Stimulated activated effector memory CD8-positive, alpha-beta T cell treated with anti-CD3 and anti-CD28 coated beads, Interleukin-12 subunit alpha, Interleukin-12 subunit beta, amount 100 ng/mL, for 72 hours (primary cell): ENCODE measurements at regions not wholly inside any gene's neighbourhood (a gene's known extent, or its start where the extent isn't known, plus 50 kb on each side); places are given as distances from the start of the nearest gene placed in this dataset.
"Not testable (repeated sequence)": the region's sequence is repeated elsewhere in the genome, so short reads cannot be mapped to it uniquely, and the experiment has no call there.

ENCODE experiments used
- ATAC-seq: fragments of 150-1000 bp; cut with Tn5 transposase; 2 replicates; pipeline ENCODE4 v1.10.0; 2021
- DNase-seq, 2 donors: peaks; one replicate each; pipeline ENCODE4 v3.0.0; 2021 to 2022; ENCODE audit warnings: low spot score in 2 of 2
- H3K27ac Mint-ChIP-seq: one replicate; pipeline ENCODE4 v1.8.0; 2022; ENCODE audit warnings: mild to moderate bottlenecking, mixed read lengths
- H3K36me3 Mint-ChIP-seq: one replicate; pipeline ENCODE4 v1.8.0; 2022; ENCODE audit warnings: mild to moderate bottlenecking, mixed read lengths
- H3K4me1 Mint-ChIP-seq: one replicate; pipeline ENCODE4 v1.8.0; 2022; ENCODE audit warnings: mixed read lengths
- H3K4me3 Mint-ChIP-seq: one replicate; pipeline ENCODE4 v1.8.0; 2022; ENCODE audit warnings: mild to moderate bottlenecking, mixed read lengths
- H3K9me3 Mint-ChIP-seq: one replicate; pipeline ENCODE4 v1.8.0; 2022; ENCODE audit warnings: mixed read lengths

DNA sequence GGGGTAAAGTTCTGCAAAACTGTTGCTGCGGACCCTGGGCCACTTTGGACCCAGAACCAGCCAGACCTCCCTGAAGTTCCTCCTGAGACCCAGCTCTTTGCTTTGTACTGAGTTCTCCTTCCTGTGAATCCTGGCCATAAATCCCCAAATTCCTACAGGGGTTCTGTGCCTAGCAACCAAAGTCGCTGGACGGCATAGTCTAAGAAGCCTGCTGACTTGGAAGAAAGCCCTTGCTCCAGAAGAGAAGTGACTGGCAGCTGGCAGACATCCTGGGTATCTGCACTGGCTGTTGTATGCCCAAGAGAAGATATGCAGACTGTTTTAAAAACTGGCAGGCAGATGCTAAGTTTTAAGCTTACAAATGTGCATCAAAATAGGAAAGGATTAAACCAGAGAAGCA lies 99.9 kb upstream of the SLC24A4 start:
- peaks cover 12% of the 10 kb centered on the region for H3K4me1 Mint-ChIP-seq
- no peak overlapping the region for H3K4me3 Mint-ChIP-seq
- no peak for DNase-seq
- H3K36me3 Mint-ChIP-seq, result no peaks in the 10 kb centered on the region
- no peaks in the 10 kb centered on the region for H3K9me3 Mint-ChIP-seq
- no peak for ATAC-seq
- no peak overlapping the region for H3K27ac Mint-ChIP-seq

DNA sequence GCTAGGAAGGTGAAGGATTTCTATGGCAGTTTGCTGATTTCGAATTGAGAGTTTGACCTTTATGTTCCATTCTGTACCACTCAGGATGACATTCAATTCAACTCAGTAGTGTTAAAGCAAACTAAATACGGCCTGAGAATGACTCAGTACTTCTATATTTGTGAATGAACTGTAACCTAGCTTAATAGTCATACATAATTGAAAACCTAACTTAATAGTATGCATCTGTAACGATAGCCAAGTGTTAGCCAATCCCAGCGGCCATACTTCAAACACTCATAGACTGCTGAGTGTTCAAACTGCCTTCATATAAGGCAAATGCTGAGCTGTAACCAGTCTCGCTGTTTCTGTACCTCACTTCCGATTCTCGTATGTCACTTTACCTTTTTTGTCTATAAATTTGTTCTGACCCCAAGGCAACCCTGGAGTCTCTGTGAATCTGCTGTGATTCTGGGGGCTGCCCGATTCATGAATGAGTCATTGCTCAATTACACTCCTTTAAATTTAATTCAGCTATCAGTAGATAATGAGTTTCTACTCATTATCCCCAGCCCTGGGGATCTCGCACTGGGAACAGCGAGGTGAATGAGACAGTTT lies 98.5 kb upstream of the SLC24A4 start:
- no peaks in the 10 kb centered on the region for H3K9me3 Mint-ChIP-seq
- ATAC-seq (peak; percentile 40), DNase-seq (no peak)
- H3K4me1 Mint-ChIP-seq, result peaks cover 12% of the 10 kb centered on the region
- H3K36me3 Mint-ChIP-seq, result no peaks in the 10 kb centered on the region
- no peak overlapping the region for H3K4me3 Mint-ChIP-seq
- no peak overlapping the region for H3K27ac Mint-ChIP-seq

DNA sequence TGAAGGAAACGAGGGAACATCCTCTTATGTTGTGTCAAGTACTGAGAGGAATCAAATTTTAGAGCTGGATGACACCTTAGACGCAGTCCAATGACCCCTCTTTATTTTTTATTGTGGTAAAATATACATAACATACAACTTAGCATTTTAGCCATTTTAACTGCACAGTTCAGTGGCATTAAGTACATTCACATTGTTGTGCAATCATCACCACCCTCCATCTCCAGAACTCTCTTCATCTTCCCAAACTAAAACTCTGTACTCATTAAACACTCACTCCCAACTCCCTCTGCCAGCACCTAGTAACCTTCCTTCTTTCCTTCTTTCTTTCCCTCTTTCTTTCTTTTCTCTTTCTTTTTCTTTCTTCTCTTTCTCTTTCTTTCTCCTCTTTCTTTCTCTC lies 97.2 kb upstream of the SLC24A4 start:
- ATAC-seq, result no peak
- no peak for DNase-seq
- Mint-ChIP-seq H3K4me3 (no peak overlapping the region), H3K4me1 (peaks cover 12% of the 10 kb centered on the region), H3K27ac (no peak overlapping the region), H3K9me3 (no peaks in the 10 kb centered on the region), H3K36me3 (no peaks in the 10 kb centered on the region)

DNA sequence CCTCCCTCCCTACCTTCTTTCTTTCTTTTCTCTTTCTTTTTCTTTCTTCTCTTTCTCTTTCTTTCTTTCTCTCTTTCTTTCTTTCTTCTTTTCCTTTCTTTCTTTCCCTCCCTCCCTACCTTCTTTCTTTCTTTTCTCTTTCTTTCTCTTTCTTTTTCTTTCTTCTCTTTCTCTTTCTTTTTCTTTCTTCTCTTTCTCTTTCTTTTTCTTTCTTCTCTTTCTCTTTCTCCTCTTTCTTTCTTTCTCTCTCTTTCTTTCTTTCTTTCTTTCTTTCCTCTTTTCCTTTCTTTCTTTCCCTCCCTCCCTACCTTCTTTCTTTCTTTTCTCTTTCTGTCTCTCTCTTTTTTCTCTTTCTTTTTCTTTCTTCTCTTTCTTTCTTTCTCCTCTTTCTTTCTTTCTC lies 96.8 kb upstream of the SLC24A4 start:
- H3K9me3 Mint-ChIP-seq, DNase-seq, ATAC-seq, H3K27ac Mint-ChIP-seq, H3K4me3 Mint-ChIP-seq, H3K36me3 Mint-ChIP-seq: not testable (repeated sequence)
- H3K4me1 Mint-ChIP-seq, result peaks cover 12% of the 10 kb centered on the region

DNA sequence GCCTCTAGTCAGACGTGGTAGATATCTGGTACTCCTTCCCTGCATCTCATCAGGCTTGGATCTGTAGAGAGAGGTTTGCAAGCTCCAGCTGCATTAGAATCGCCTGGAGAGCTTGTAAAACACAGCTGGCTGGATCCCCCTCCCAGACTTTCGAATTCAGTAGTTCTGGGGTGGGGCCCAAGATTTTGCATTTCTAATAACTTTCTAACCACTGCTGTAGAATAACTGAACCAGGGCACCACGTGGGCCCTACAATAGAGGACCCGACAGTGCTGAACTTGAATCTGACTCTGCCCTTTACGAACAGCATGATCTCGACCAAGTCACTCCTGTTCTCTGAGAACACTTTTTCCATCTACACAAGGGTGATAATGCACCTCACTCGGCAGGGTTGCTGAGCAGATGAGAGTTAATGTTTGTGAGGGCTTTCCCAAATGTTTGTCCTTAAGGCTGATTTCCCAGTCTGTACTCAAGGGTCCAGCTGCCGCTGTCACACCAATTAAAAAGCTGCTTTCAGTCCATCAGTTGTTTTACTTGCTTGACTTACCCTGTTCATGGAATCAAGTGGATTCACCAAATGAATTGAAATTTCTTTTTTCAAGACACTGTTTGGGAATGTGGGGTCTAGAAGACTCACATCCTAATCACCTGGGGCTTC lies 86.6 kb upstream of the SLC24A4 start:
- Mint-ChIP-seq H3K4me1 (no peaks in the 10 kb centered on the region), H3K27ac (no peak overlapping the region), H3K9me3 (peaks cover 9% of the 10 kb centered on the region), H3K4me3 (no peak overlapping the region), H3K36me3 (no peaks in the 10 kb centered on the region)
- DNase-seq (no peak), ATAC-seq (no peak)

DNA sequence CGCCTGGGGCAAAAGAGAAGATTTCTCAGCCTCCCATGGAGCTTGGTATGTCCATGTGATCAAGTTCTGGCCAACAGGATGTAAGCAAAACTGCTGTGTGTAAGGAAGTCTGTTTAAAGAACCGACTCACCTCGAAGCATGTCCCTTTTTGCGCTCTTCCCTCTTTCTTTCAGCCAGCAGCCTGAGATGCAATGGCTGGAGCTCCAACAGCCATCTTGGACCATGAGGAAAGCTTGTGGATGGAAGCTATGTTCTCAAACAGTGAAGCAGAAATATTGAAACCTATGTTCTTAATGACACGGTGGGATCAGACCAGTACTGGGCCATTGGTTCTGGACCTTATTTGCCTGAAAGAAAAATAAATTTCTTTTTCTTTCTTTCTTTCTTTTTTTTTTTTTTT lies 82.3 kb upstream of the SLC24A4 start:
- H3K27ac Mint-ChIP-seq, result no peak overlapping the region
- DNase-seq (no peak), ATAC-seq (no peak)

DNA sequence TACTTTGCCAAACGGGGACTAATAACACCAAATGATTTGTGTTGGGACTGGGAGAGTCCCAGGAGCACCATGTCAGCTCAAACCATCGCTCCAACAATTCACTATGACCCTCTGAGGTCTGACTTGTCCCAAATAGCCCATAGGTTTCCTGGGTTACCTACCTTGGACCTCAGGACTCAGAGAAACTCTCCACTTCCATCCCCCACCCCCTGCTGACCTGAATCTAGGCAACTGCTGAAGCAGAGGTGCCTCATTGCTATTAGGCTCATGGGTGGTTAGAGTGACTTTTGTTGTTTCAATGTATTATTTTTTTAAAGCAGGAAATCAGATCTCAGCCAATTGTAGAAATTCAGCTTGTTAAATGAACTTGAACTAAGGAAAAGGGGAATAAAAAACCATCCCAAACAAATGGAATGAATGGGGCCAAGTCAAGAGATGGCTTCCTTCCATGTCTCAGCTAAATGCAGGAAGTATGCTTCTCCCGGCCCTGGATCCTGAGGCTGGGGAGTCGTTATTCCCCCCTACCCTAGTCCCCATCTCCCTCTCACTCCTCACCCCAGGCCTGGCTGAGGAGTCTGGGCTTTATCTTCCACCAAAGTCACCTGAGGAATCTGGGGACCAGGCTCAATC lies 80.9 kb upstream of the SLC24A4 start:
- H3K4me3 Mint-ChIP-seq, result no peak overlapping the region
- H3K4me1 Mint-ChIP-seq, result no peaks in the 10 kb centered on the region
- H3K36me3 Mint-ChIP-seq, result no peaks in the 10 kb centered on the region
- ATAC-seq (no peak), DNase-seq (no peak)
- H3K27ac Mint-ChIP-seq, result no peak overlapping the region
- H3K9me3 Mint-ChIP-seq, result peaks cover 12% of the 10 kb centered on the region

More for the DNA sequence above, 82.3 kb upstream of the SLC24A4 start:
- no peaks in the 10 kb centered on the region for H3K36me3 Mint-ChIP-seq
- H3K4me3 Mint-ChIP-seq, result no peak overlapping the region
- H3K9me3 Mint-ChIP-seq, result peaks cover 8% of the 10 kb centered on the region
- H3K4me1 Mint-ChIP-seq, result no peaks in the 10 kb centered on the region

DNA sequence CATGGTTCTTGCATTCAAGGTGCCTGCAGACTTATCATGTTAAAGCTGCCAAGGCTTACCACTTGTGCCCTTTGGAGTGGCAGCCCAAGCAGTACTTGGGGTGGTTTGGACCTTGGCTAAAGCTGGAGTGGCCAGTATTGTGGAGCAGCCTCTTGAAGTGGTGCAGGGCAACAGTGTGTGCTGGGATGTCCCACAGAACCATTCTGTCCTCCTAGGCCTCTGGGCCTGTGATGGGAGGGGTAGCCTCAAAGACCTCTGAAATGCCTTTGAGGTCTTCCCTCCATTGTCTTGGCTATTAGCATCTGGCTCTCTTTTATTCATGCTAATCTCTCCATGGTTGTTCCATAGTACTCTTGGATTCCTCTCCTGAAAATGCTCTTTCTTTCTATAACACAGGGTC lies 78.2 kb upstream of the SLC24A4 start:
- Mint-ChIP-seq H3K4me3 (no peak overlapping the region), H3K27ac (no peak overlapping the region), H3K9me3 (peaks cover 12% of the 10 kb centered on the region), H3K4me1 (no peaks in the 10 kb centered on the region), H3K36me3 (no peaks in the 10 kb centered on the region)
- ATAC-seq, result no peak
- DNase-seq, result no peak

DNA sequence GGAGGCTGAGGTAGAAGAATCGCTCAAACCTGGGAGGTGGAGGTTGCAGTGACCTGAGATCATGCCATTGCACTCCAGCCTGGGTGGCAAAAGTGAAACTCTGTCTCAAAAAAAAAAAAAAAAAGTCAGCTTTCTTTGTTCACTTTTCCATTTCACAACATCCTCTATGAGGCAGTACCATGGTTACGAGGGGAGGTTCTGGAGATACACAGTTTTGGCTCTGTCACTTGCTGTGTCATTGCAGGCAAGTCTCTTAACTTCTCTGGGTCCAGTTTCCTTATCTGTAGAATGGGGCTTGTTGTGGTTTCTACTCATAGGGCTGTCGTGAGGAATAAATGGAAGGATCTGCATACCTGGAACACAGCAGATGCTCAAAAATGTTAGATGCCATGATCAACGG lies 75.6 kb upstream of the SLC24A4 start:
- Mint-ChIP-seq H3K4me3 (no peak overlapping the region), H3K9me3 (peaks cover 12% of the 10 kb centered on the region), H3K4me1 (no peaks in the 10 kb centered on the region), H3K36me3 (no peaks in the 10 kb centered on the region), H3K27ac (no peak overlapping the region)
- no peak for DNase-seq
- ATAC-seq, result no peak

DNA sequence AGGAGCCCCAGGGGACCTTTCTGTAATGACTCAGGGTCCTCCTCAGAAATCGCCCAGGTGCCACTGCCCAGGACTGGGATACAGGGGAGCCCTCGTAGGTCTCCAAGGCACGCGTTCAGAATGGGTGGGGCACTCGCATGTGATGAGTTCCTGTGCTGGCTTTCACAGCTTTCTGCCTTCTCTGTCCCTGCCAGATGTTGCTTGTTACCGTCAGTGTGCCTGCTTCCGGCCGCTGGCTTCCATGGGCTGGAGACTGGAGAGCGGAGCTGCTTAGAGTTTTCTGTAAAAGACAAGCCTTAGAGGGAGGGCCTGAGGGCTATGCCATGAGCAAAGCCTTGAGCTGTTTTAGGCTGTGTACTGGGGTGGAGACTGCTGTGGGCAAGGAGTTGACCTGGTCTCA lies 75.0 kb upstream of the SLC24A4 start:
- ATAC-seq, result no peak
- Mint-ChIP-seq H3K4me1 (no peaks in the 10 kb centered on the region), H3K9me3 (peaks cover 12% of the 10 kb centered on the region), H3K4me3 (no peak overlapping the region), H3K36me3 (no peaks in the 10 kb centered on the region), H3K27ac (no peak overlapping the region)
- DNase-seq, result no peak

DNA sequence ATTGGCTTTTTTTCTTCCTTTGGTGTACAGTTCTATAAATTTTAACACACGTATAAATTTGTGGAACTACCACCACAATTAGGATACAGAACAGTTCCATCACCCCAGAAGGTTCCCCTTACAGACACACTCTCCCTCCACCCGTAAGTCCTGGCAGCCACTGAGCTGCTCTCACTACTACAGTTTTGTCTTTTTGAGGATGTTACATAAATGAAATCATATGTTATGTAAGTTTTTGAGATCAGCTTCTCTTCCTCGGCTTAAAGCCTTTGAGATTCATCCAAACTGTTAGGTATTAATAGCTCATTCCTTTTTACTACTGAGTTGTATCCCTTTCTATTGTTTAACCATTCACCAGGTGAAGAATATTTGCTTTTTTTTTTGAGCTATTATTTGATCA lies 74.3 kb upstream of the SLC24A4 start:
- ATAC-seq (no peak), DNase-seq (no peak)
- no peak overlapping the region for H3K4me3 Mint-ChIP-seq
- H3K27ac Mint-ChIP-seq, result no peak overlapping the region
- H3K36me3 Mint-ChIP-seq, result no peaks in the 10 kb centered on the region
- H3K9me3 Mint-ChIP-seq, result peaks cover 12% of the 10 kb centered on the region
- no peaks in the 10 kb centered on the region for H3K4me1 Mint-ChIP-seq

DNA sequence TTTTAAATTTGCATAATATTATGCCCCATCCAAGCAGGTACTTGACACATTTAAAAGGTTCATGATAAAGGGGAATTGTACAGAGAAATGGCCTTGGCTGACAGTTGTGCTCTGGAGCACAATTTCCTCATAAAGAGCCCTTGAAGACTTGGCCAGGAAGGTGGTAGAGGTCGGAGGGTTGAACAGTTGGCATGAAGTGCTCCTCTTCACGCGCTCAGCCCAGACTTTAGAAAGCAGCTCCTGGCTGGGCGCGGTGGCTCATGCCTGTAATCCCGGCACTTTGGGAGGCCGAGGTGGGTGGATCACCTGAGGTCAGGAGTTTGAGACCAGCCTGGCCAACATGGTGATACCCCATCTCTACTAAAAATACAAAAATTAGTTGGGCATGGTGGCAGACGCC lies 72.6 kb upstream of the SLC24A4 start:
- H3K4me1 Mint-ChIP-seq, H3K27ac Mint-ChIP-seq, H3K36me3 Mint-ChIP-seq, ATAC-seq, DNase-seq, H3K9me3 Mint-ChIP-seq, H3K4me3 Mint-ChIP-seq: not testable (repeated sequence)

DNA sequence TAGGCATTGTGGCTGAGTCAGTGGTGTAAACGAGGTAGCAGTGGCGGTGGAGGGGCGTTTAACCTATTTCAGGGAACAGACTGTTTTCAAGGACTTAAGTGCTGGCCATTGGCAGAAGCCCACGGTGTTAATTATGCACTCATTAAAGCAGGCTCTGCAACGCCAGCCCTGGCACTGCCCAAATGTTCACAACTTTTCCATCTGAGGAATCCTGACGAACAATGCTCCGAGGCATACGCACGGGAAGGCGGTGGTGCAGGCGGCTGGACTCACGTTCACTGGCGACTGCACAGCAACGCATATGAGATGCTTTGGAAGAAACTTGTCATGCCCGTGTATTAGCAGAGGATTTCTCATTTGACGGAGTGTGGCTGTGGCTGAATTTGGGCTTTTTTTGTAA lies 70.6 kb upstream of the SLC24A4 start:
- Mint-ChIP-seq H3K36me3 (no peaks in the 10 kb centered on the region), H3K4me3 (no peak overlapping the region), H3K4me1 (no peaks in the 10 kb centered on the region), H3K27ac (no peak overlapping the region), H3K9me3 (no peaks in the 10 kb centered on the region)
- ATAC-seq (no peak), DNase-seq (no peak)

DNA sequence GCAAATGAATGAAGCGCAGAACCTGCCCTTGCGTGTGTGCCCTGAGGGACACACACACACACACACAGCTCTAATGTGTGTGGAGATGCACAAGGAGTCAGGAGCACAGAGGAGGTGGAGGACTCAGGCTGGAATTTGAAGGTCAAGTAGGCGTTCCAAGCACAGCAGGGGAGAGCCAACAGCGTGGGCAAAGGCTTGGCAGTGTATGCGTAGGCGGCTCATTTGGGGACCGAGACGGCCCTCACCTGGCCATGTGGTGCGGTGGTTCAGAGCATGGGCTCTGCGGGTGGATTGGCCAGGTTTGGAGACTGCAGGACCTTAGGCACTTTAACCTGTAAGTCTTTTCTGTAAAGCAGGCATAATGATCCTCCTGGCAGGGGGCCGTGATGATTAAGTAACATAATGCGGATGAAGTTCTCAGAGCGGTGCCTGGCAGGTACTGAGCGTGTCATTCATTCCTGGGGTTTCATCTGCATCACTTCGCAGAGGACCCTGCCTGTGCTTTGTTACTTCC lies 69.5 kb upstream of the SLC24A4 start:
- H3K36me3 Mint-ChIP-seq, result no peaks in the 10 kb centered on the region
- no peak for ATAC-seq
- no peak overlapping the region for H3K4me3 Mint-ChIP-seq
- DNase-seq, result no peak
- H3K9me3 Mint-ChIP-seq, result no peaks in the 10 kb centered on the region
- H3K27ac Mint-ChIP-seq, result no peak overlapping the region
- H3K4me1 Mint-ChIP-seq, result peaks cover 2% of the 10 kb centered on the region

DNA sequence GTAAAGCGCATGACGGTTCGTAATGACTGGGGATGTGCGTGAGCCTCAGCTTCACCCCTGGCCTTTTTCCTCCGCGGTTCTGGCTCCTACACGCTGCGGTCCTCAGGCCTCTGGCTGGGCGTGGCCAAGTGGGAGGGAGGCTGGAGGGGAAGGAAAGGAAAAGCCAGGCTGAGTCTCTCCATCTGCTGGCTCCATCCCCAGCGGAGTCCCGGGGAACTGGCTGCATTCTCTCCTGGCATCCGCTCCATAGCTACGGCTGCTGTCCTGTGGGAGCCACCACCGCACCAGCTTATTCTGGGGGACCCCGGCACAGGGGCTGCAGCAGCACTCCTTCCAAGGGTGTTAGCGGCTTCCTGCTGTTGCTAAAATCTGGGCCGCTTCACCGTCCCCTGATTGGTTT lies 68.2 kb upstream of the SLC24A4 start:
- Mint-ChIP-seq H3K4me3 (no peak overlapping the region), H3K27ac (no peak overlapping the region), H3K9me3 (no peaks in the 10 kb centered on the region), H3K4me1 (peaks cover 10% of the 10 kb centered on the region), H3K36me3 (no peaks in the 10 kb centered on the region)
- DNase-seq, result no peak
- ATAC-seq, result no peak

DNA sequence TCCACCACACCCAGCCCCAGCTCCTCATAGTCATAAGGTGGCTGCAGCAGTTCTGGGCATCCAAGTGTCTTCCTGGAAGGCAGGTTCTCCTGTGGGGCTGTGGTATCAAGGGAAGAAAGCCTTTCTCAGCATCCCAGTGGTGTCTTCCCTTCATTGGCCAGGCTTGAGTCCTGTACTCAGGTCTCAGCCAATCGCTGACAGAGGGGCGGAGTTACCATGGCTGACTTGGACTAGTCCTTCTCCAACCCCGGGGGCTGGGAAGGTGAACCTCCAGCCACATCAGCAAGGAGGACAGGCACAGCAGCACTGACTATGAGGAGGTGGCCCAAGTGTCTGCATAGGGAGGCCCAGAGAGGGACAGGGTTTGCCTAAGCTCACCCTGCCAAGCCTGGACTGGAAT lies 64.0 kb upstream of the SLC24A4 start:
- no peak for DNase-seq
- H3K27ac Mint-ChIP-seq, result no peak overlapping the region
- peaks cover 16% of the 10 kb centered on the region for H3K4me1 Mint-ChIP-seq
- peak; percentile 25 for ATAC-seq
- no peaks in the 10 kb centered on the region for H3K36me3 Mint-ChIP-seq
- H3K9me3 Mint-ChIP-seq, result no peaks in the 10 kb centered on the region
- no peak overlapping the region for H3K4me3 Mint-ChIP-seq
